ENCODE measurements at regions not wholly inside any gene's neighbourhood (a gene's known extent, or its start where the extent isn't known, plus 50 kb on each side); places are given as distances from the start of the nearest gene placed in this dataset.

DNA sequence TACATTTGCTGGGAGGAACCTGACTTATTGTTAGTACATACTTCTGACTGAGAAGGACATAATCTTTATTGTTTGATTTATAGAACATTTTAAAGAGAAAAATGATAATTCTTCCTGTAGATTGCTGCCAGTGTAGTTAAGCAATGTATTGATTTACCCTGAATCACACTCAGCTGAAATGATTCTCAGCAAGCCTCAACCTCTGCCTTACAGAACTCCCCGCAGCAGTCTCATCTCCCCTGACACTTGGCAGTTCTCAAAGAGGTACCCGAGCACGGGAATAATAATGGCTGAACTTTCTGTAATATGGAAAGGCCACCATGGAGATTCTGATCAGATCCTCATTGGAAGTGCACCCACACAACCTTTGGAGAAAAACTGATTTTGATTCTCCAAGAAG is 74.9 kb upstream of the RFX3 start:
- TF ChIP-seq POLR2A (IDR thresholded peaks at IDR 0.05), result no peak
- TF ChIP-seq, protein P1, sequence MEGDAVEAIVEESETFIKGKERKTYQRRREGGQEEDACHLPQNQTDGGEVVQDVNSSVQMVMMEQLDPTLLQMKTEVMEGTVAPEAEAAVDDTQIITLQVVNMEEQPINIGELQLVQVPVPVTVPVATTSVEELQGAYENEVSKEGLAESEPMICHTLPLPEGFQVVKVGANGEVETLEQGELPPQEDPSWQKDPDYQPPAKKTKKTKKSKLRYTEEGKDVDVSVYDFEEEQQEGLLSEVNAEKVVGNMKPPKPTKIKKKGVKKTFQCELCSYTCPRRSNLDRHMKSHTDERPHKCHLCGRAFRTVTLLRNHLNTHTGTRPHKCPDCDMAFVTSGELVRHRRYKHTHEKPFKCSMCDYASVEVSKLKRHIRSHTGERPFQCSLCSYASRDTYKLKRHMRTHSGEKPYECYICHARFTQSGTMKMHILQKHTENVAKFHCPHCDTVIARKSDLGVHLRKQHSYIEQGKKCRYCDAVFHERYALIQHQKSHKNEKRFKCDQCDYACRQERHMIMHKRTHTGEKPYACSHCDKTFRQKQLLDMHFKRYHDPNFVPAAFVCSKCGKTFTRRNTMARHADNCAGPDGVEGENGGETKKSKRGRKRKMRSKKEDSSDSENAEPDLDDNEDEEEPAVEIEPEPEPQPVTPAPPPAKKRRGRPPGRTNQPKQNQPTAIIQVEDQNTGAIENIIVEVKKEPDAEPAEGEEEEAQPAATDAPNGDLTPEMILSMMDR (IDR thresholded peaks at IDR 0.05 in 4 of 5, conservative IDR thresholded peaks at IDR 0.05 in 1 of 5), result no peak

Measured in gastrocnemius medialis (tissue), 4 donors.